Activated B cell treated with CpG ODN at 0.5 μM for 24 hours (primary cell): ENCODE measurements at regions not wholly inside any gene's neighbourhood (a gene's known extent, or its start where the extent isn't known, plus 50 kb on each side); places are given as distances from the start of the nearest gene placed in this dataset.

Experiments
- ATAC-seq: fragments of 200-7000 bp; cut with Tn5 transposase; one replicate; pipeline ENCODE4 v1.10.0; 2021; ENCODE audit warnings: low read depth, mild to moderate bottlenecking, moderate library complexity
- CTCF ChIA-PET: fragments of 350-600 bp; sonication (Branson Sonifier 250); formaldehyde crosslinking; loops from one replicate; lab custom pipeline; 2021; ENCODE audit warnings: antibody characterized with exemption; lab: Charles Lee
- POLR2A ChIA-PET: fragments of 350-600 bp; sonication (Branson Sonifier 250); formaldehyde crosslinking; loops from one replicate; lab custom pipeline; 2021; ENCODE audit warnings: antibody characterized with exemption; lab: Charles Lee
- DNase-seq: peaks from one replicate; pipeline ENCODE4 v3.0.0; 2022
- H3K27ac Mint-ChIP-seq: one replicate; pipeline ENCODE4 v1.8.0; 2020; ENCODE audit warnings: mixed read lengths
- H3K27me3 Mint-ChIP-seq: one replicate; pipeline ENCODE4 v1.8.0; 2021; ENCODE audit warnings: mixed read lengths
- H3K36me3 Mint-ChIP-seq: one replicate; pipeline ENCODE4 v1.8.0; 2021; ENCODE audit warnings: low read depth, mixed read lengths
- H3K4me1 Mint-ChIP-seq: one replicate; pipeline ENCODE4 v1.8.0; 2021; ENCODE audit warnings: mixed read lengths
- H3K4me3 Mint-ChIP-seq: one replicate; pipeline ENCODE4 v1.8.0; 2020; ENCODE audit warnings: mild to moderate bottlenecking, mixed read lengths
- H3K9me3 Mint-ChIP-seq: one replicate; pipeline ENCODE4 v1.8.0; 2020; ENCODE audit warnings: mixed read lengths
- CTCF ChIP-seq: fragments of 200-600 bp; IDR thresholded peaks from one replicate; pipeline ENCODE4 v1.8.0; 2022; ENCODE audit warnings: antibody characterized with exemption, mild to moderate bottlenecking
- intact Hi-C: fragments of 100-400 bp; cut with micrococcal nuclease; formaldehyde crosslinking; loops from one replicate; pipeline ENCODE4 v1.15.1; 2024

DNA sequence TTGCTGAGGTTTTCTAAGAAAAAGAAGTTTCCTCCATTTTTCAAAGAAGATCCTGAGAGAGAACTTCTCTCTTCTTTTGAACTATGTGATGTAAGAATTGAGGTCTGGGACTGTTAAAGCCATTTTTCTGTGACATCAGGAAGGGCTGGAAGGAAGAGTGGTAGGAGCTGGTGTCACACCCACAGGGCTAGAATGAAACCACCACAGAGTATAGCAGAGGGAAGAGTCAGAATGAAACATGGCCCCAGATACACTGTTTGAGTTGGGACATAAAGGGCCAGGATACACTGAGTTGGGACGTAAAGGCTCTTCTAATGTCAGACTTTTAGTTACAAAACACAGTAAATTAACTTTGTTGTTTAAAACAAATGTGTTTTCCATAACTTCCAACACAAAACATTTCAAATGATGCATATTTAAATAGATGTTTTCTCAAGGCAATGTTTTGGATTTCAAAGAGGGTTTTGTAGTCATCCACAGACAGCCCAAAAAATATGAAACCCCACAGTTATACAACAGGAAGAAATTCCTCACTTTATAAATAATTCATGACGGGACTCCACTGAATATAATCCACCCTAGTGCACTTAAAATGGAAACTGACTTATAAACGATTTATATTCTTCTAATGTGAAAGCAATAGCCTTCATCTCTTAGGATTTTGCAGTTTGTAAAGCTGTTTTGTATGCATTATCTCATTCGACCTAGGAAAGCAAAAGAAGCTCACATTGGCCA, 72.5 kb downstream of the LIG4 start:
- Mint-ChIP-seq H3K27me3 (peaks cover 12% of the 10 kb centered on the region), H3K4me3 (no peak overlapping the region), H3K9me3 (no peaks in the 10 kb centered on the region), H3K36me3 (no peaks in the 10 kb centered on the region), H3K27ac (no peak overlapping the region), H3K4me1 (no peaks in the 10 kb centered on the region)
- no peak for TF ChIP-seq CTCF
- ATAC-seq (no peak), DNase-seq (no peak)
- ChIA-PET POLR2A (no interaction called here), CTCF (no interaction called here)
- intact Hi-C loops = no loop called here

GRCh38 chr13:108137176-108137575, 78.2 kb downstream of the LIG4 start:
- Mint-ChIP-seq H3K36me3 (no peaks in the 10 kb centered on the region), H3K27me3 (peaks cover 13% of the 10 kb centered on the region), H3K4me1 (no peaks in the 10 kb centered on the region), H3K27ac (no peak overlapping the region), H3K4me3 (no peak overlapping the region), H3K9me3 (no peaks in the 10 kb centered on the region)
- intact Hi-C loops = no loop called here
- POLR2A ChIA-PET = no interaction called here
- ATAC-seq (no peak), DNase-seq (no peak)
- CTCF ChIA-PET = no interaction called here
- no peak for TF ChIP-seq CTCF

DNA sequence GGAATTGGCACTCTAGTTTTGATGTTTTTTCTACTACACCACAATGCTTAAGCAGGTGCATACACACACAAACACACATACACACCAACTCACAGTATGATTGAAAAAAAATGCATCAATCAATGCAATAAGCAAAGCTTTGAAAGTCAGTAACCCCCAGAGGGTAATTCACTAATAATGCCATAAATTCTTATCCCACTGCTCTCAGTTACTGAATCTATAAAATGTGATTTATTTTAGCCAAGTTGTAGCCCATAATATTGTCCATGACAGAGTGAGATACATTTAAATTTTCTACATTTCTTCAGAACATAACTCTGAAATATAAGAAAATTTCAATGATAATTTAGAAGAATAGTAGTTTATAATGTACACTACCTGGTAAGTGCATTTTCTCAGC, 87.9 kb downstream of the LIG4 start:
- TF ChIP-seq CTCF = no peak
- ATAC-seq (no peak), DNase-seq (no peak)
- intact Hi-C loops = no loop called here
- H3K4me3 Mint-ChIP-seq = no peak overlapping the region
- no peaks in the 10 kb centered on the region for H3K4me1 Mint-ChIP-seq
- H3K27ac Mint-ChIP-seq = no peak overlapping the region
- CTCF ChIA-PET = no interaction called here
- H3K9me3 Mint-ChIP-seq = no peaks in the 10 kb centered on the region
- H3K36me3 Mint-ChIP-seq = no peaks in the 10 kb centered on the region
- no peaks in the 10 kb centered on the region for H3K27me3 Mint-ChIP-seq
- POLR2A ChIA-PET = no interaction called here

DNA sequence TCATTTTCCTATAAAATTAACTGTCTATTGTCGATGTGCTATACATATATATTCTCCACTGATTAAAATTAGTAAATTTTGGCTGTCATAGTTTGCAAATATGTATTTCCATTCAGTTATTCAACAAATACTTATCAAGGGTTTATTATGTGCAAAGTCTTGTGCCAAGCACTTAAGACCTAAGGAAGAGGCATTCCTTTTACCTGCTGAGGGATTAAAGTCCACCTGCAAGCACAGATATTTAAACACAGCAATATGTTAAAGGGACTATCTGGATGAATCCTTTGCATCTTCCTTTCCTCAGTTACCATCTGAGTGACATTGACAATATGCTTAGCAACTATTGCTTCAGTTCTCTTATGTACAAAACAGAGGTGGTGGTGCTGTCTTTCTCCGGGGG, 89.3 kb downstream of the LIG4 start:
- H3K27me3 Mint-ChIP-seq = no peaks in the 10 kb centered on the region
- no peak for DNase-seq
- ChIA-PET CTCF (no interaction called here), POLR2A (no interaction called here)
- intact Hi-C loops = no loop called here
- TF ChIP-seq CTCF = no peak
- H3K36me3 Mint-ChIP-seq = no peaks in the 10 kb centered on the region
- no peaks in the 10 kb centered on the region for H3K9me3 Mint-ChIP-seq
- ATAC-seq = no peak
- H3K27ac Mint-ChIP-seq = no peak overlapping the region
- H3K4me3 Mint-ChIP-seq = no peak overlapping the region
- H3K4me1 Mint-ChIP-seq = no peaks in the 10 kb centered on the region

- ChIA-PET POLR2A (no interaction called here), CTCF (no interaction called here)
- Mint-ChIP-seq H3K36me3 (no peaks in the 10 kb centered on the region), H3K4me3 (no peak overlapping the region), H3K27ac (no peak overlapping the region), H3K27me3 (no peaks in the 10 kb centered on the region), H3K4me1 (no peaks in the 10 kb centered on the region), H3K9me3 (no peaks in the 10 kb centered on the region)
- TF ChIP-seq CTCF = no peak
- intact Hi-C loops = no loop called here
- ATAC-seq = no peak
- DNase-seq = no peak
Measured at GRCh38 chr13:108121406-108121805, 93.9 kb downstream of the LIG4 start.
